HG03097 (cell line): ENCODE measurements at regions not wholly inside any gene's neighbourhood (a gene's known extent, or its start where the extent isn't known, plus 50 kb on each side); places are given as distances from the start of the nearest gene placed in this dataset.
"Not testable (repeated sequence)": the region's sequence is repeated elsewhere in the genome, so short reads cannot be mapped to it uniquely, and the experiment has no call there.

Experiments
- ATAC-seq: cut with Tn5 transposase; IDR thresholded peaks from one replicate; pipeline ENCODE4 v1.9.1; 2021; ENCODE audit not compliant: unreplicated experiment, low FRiP score

- no peak for ATAC-seq
These were observed 239.1 kb upstream of the ARID2 start for GRCh38 chr12:45490232-45490881.

GRCh38 chr12:45494279-45494678 lies 235.2 kb upstream of the ARID2 start:
- ATAC-seq: no peak

- no peak for ATAC-seq
These were observed 230.9 kb upstream of the ARID2 start for GRCh38 chr12:45498645-45499044.

GRCh38 chr12:45502481-45503128 lies 226.9 kb upstream of the ARID2 start:
- no peak for ATAC-seq

GRCh38 chr12:45503899-45504298 lies 225.6 kb upstream of the ARID2 start:
- ATAC-seq: no peak

- no peak for ATAC-seq
These were observed 225.0 kb upstream of the ARID2 start for GRCh38 chr12:45504316-45505010.

GRCh38 chr12:45509187-45509586 lies 220.3 kb upstream of the ARID2 start:
- ATAC-seq: no peak

GRCh38 chr12:45509621-45510020 lies 219.9 kb upstream of the ARID2 start:
- no peak for ATAC-seq

- ATAC-seq: no peak
These were observed 212.1 kb upstream of the ARID2 start for GRCh38 chr12:45517381-45517780.

GRCh38 chr12:45518291-45519235 lies 210.9 kb upstream of the ARID2 start:
- ATAC-seq: no peak

GRCh38 chr12:45522227-45522626 lies 207.3 kb upstream of the ARID2 start:
- ATAC-seq: no peak

GRCh38 chr12:45526823-45527222 lies 202.7 kb upstream of the ARID2 start:
- not testable (repeated sequence) for ATAC-seq

GRCh38 chr12:45532113-45532512 lies 197.4 kb upstream of the ARID2 start:
- no peak for ATAC-seq

- ATAC-seq: no peak
These were observed 193.8 kb upstream of the ARID2 start for GRCh38 chr12:45535610-45536180.

GRCh38 chr12:45536284-45536683 lies 193.2 kb upstream of the ARID2 start:
- ATAC-seq: no peak

GRCh38 chr12:45540661-45541341 lies 188.7 kb upstream of the ARID2 start:
- no peak for ATAC-seq

GRCh38 chr12:45543887-45544286 lies 185.6 kb upstream of the ARID2 start:
- ATAC-seq: peak; percentile 72

- ATAC-seq: no peak
These were observed 183.0 kb upstream of the ARID2 start for GRCh38 chr12:45546545-45546944.

- ATAC-seq: no peak
These were observed 182.4 kb upstream of the ARID2 start for GRCh38 chr12:45547132-45547531.

GRCh38 chr12:45547822-45548221 lies 181.7 kb upstream of the ARID2 start:
- ATAC-seq: no peak
